Colonic mucosa (tissue), 4 donors: ENCODE measurements at regions not wholly inside any gene's neighbourhood (a gene's known extent, or its start where the extent isn't known, plus 50 kb on each side); places are given as distances from the start of the nearest gene placed in this dataset.

Source experiments
- DNase-seq: peaks from one replicate; pipeline ENCODE4 v3.0.0-alpha.2; 2020
- H3K27ac ChIP-seq: fragments of 200-600 bp; one replicate; pipeline ENCODE4 v1.8.0; 2021
- H3K27me3 ChIP-seq: fragments of 200-600 bp; one replicate; pipeline ENCODE4 v1.8.0; 2021
- H3K36me3 ChIP-seq: fragments of 200-600 bp; one replicate; pipeline ENCODE4 v1.8.0; 2021
- H3K4me1 ChIP-seq: fragments of 200-600 bp; one replicate; pipeline ENCODE4 v1.8.0; 2021; ENCODE audit warnings: mild to moderate bottlenecking
- H3K4me3 ChIP-seq: fragments of 200-600 bp; one replicate; pipeline ENCODE4 v1.8.0; 2021
- H3K9ac ChIP-seq, 2 donors: one replicate each; pipeline ENCODE4 v1.7.0; 2013; ENCODE audit warnings: control low read depth in 2 of 2, low read depth in 2 of 2, low read length in 2 of 2
- H3K9me3 ChIP-seq: fragments of 200-600 bp; one replicate; pipeline ENCODE4 v1.8.0; 2021
- intact Hi-C: fragments of 100-400 bp; cut with DNase I; formaldehyde crosslinking; loops from one replicate; pipeline ENCODE4 v1.14.1; 2022
- TF ChIP-seq, protein P1 (sequence below): fragments of 200-600 bp; IDR thresholded peaks from one replicate; pipeline ENCODE4 v1.8.0; 2022; ENCODE audit warnings: antibody characterized with exemption, mild to moderate bottlenecking
- donor health status: healthy.
- donor health status: DM: no; HTN: no; CAD: no.
- donor health status: DM: no; HTN: no; CAD: no.

GRCh38 chr3:104646196-104646595 lies 720.5 kb upstream of the ALCAM start:
- Histone ChIP-seq H3K9ac (no peak overlapping the region), H3K9me3 (no peaks in the 10 kb centered on the region), H3K27me3 (no peaks in the 10 kb centered on the region), H3K4me1 (no peaks in the 10 kb centered on the region), H3K27ac (no peak overlapping the region), H3K4me3 (no peak overlapping the region), H3K36me3 (no peaks in the 10 kb centered on the region)
- DNase-seq, result no peak
- intact Hi-C loops, result no loop called here
- TF ChIP-seq, protein P1, sequence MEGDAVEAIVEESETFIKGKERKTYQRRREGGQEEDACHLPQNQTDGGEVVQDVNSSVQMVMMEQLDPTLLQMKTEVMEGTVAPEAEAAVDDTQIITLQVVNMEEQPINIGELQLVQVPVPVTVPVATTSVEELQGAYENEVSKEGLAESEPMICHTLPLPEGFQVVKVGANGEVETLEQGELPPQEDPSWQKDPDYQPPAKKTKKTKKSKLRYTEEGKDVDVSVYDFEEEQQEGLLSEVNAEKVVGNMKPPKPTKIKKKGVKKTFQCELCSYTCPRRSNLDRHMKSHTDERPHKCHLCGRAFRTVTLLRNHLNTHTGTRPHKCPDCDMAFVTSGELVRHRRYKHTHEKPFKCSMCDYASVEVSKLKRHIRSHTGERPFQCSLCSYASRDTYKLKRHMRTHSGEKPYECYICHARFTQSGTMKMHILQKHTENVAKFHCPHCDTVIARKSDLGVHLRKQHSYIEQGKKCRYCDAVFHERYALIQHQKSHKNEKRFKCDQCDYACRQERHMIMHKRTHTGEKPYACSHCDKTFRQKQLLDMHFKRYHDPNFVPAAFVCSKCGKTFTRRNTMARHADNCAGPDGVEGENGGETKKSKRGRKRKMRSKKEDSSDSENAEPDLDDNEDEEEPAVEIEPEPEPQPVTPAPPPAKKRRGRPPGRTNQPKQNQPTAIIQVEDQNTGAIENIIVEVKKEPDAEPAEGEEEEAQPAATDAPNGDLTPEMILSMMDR, result no peak

- no peak overlapping the region for H3K4me3 ChIP-seq
- no peaks in the 10 kb centered on the region for H3K9me3 ChIP-seq
- DNase-seq, result no peak
- TF ChIP-seq, protein P1, result no peak
- H3K27me3 ChIP-seq, result no peaks in the 10 kb centered on the region
- no peak overlapping the region for H3K27ac ChIP-seq
- H3K4me1 ChIP-seq, result no peaks in the 10 kb centered on the region
- no peak overlapping the region for H3K9ac ChIP-seq
- no peaks in the 10 kb centered on the region for H3K36me3 ChIP-seq
- intact Hi-C loops, result no loop called here
Observed at GRCh38 chr3:104648823-104649222, 717.9 kb upstream of the ALCAM start.

DNA sequence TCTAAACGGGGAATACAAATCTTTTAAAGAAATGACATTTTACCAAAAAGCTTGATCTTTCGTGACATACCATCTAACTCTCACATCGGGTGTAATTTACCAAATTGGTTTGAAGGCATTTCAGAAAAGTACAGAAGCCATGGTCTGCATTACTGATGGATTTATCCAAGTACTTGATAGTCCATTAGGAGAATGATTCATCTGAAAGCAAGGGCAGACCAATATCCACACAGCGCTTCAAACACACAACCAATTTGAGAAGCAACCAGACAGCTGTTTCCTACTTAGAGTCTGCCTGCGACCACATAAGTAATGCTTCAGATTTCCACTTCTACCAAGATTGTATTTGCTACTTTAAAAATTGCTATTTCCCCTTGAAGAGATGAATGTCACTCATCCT lies 697.6 kb upstream of the ALCAM start:
- Histone ChIP-seq H3K27me3 (no peaks in the 10 kb centered on the region), H3K4me1 (no peaks in the 10 kb centered on the region), H3K27ac (no peak overlapping the region), H3K4me3 (no peak overlapping the region), H3K9me3 (no peaks in the 10 kb centered on the region), H3K36me3 (no peaks in the 10 kb centered on the region), H3K9ac (no peak overlapping the region)
- TF ChIP-seq, protein P1, result no peak
- intact Hi-C loops, result no loop called here
- no peak for DNase-seq

DNA sequence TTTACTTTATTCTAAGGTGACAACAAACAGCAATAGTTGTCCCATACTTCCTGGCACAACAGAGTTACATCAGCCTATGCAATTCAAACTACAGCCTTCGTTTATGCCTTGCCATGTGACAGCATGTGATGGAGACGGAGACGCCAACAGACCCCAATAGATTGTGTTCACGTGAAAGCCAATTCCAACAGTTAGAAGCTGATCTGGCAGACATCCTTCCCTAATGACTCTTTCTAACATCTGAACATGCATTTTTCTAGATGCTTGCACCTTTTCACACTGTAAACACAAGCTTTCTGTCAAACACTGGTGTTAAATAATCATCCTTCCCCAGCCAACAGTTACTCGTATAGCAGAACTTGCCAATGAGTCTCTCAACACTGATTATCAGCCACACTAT lies 694.4 kb upstream of the ALCAM start:
- intact Hi-C loops, result no loop called here
- H3K27me3 ChIP-seq, result no peaks in the 10 kb centered on the region

GRCh38 chr3:104673981-104674380 lies 692.7 kb upstream of the ALCAM start:
- Histone ChIP-seq H3K36me3 (no peaks in the 10 kb centered on the region), H3K27me3 (no peaks in the 10 kb centered on the region), H3K27ac (no peak overlapping the region), H3K4me3 (no peak overlapping the region), H3K4me1 (no peaks in the 10 kb centered on the region), H3K9ac (no peak overlapping the region), H3K9me3 (no peaks in the 10 kb centered on the region)
- intact Hi-C loops, result no loop called here
- TF ChIP-seq, protein P1, result no peak
- DNase-seq, result no peak

More for the DNA sequence above, 694.4 kb upstream of the ALCAM start:
- TF ChIP-seq, protein P1, result no peak
- Histone ChIP-seq H3K36me3 (no peaks in the 10 kb centered on the region), H3K4me1 (no peaks in the 10 kb centered on the region), H3K9me3 (no peaks in the 10 kb centered on the region), H3K9ac (no peak overlapping the region), H3K27ac (no peak overlapping the region), H3K4me3 (no peak overlapping the region)
- DNase-seq, result no peak

DNA sequence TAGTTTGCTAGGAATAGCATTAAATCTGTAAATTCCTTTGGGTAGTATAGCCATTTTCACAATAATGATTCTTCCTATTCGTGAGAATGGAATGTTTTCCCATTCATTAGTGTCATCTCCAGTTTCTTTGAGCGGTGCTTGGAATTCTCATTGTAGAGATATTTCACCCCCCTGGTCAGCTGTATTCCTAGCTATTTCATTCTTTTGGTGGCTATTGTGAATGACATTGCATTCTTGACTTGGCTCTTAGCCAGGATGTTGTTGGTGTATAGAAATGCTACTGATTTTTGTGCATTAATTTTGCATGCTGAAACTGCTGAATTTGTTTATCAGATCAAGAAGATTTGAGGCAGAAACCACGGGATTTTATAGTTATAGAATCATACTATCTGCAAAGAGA lies 690.5 kb upstream of the ALCAM start:
- no peak for DNase-seq
- H3K36me3 ChIP-seq, result no peaks in the 10 kb centered on the region
- intact Hi-C loops, result no loop called here
- TF ChIP-seq, protein P1, result no peak
- H3K4me1 ChIP-seq, result no peaks in the 10 kb centered on the region
- no peak overlapping the region for H3K4me3 ChIP-seq
- H3K27ac ChIP-seq, result no peak overlapping the region
- no peak overlapping the region for H3K9ac ChIP-seq
- H3K27me3 ChIP-seq, result no peaks in the 10 kb centered on the region
- no peaks in the 10 kb centered on the region for H3K9me3 ChIP-seq
